Chondrocyte (in vitro differentiated cells): ENCODE measurements at regions not wholly inside any gene's neighbourhood (a gene's known extent, or its start where the extent isn't known, plus 50 kb on each side); places are given as distances from the start of the nearest gene placed in this dataset.

Source experiments
- DNase-seq: peaks from one replicate; pipeline ENCODE4 v3.0.0; 2021; ENCODE audit warnings: mixed read lengths, low spot score
- H3K27ac Mint-ChIP-seq: one replicate; pipeline ENCODE4 v1.8.0; 2021; ENCODE audit warnings: mild to moderate bottlenecking, moderate library complexity, mixed read lengths; ENCODE audit not compliant: unreplicated experiment
- H3K27me3 Mint-ChIP-seq: 2 replicates; pipeline ENCODE4 v1.8.0; 2021; ENCODE audit warnings: low read depth, mixed read lengths
- H3K36me3 Mint-ChIP-seq: 2 replicates; pipeline ENCODE4 v1.8.0; 2021; ENCODE audit warnings: low read depth, mixed read lengths
- H3K4me1 Mint-ChIP-seq: 2 replicates; pipeline ENCODE4 v1.8.0; 2021; ENCODE audit warnings: low read depth, mild to moderate bottlenecking, mixed read lengths
- H3K4me3 Mint-ChIP-seq: one replicate; pipeline ENCODE4 v1.8.0; 2021; ENCODE audit warnings: mild to moderate bottlenecking, moderate library complexity, mixed read lengths; ENCODE audit not compliant: unreplicated experiment
- H3K9me3 Mint-ChIP-seq: 2 replicates; pipeline ENCODE4 v1.8.0; 2021; ENCODE audit warnings: low read depth, mixed read lengths
- CTCF ChIP-seq: fragments of 200-600 bp; sonication (generic); IDR thresholded peaks from 2 replicates; pipeline ENCODE4 v1.5.0; 2021; ENCODE audit warnings: antibody characterized with exemption, mild to moderate bottlenecking, moderate library complexity

- no peak overlapping the region for H3K27ac Mint-ChIP-seq
- H3K4me1 Mint-ChIP-seq, result no peaks in the 10 kb centered on the region
- TF ChIP-seq CTCF, result no peak
- peaks cover 2% of the 10 kb centered on the region for H3K27me3 Mint-ChIP-seq
- no peak for DNase-seq
- H3K4me3 Mint-ChIP-seq, result no peak overlapping the region
- no peaks in the 10 kb centered on the region for H3K9me3 Mint-ChIP-seq
- peaks cover 1% of the 10 kb centered on the region for H3K36me3 Mint-ChIP-seq
Measured at GRCh38 chr4:20095805-20096541, 155.7 kb upstream of the SLIT2 start.

GRCh38 chr4:20091781-20092180, 159.9 kb upstream of the SLIT2 start:
- Mint-ChIP-seq H3K36me3 (no peaks in the 10 kb centered on the region), H3K27me3 (peaks cover 7% of the 10 kb centered on the region), H3K4me3 (no peak overlapping the region), H3K4me1 (no peaks in the 10 kb centered on the region), H3K9me3 (no peaks in the 10 kb centered on the region), H3K27ac (no peak overlapping the region)
- no peak for TF ChIP-seq CTCF
- DNase-seq, result no peak

DNA sequence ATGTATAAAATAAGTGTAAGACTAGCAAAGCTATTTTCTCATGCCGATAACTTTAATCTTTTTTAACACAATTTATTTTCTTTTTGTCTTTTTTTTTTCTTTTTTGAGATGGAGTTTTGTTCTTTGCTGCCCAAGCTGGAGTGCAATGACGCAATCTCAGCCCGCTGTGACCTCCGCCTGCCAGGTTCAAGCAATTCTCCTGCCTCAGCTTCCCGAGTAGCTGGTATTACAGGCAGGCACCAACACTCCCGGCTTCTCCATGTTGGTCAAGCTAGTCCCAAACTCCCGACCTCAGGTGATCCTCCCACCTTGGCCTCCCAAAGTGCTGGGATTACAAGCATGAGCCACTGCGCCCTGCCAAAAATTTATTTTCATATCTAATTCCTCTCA, 164.2 kb upstream of the SLIT2 start:
- Mint-ChIP-seq H3K27me3 (peaks cover 7% of the 10 kb centered on the region), H3K9me3 (no peaks in the 10 kb centered on the region), H3K36me3 (no peaks in the 10 kb centered on the region), H3K4me3 (no peak overlapping the region), H3K4me1 (no peaks in the 10 kb centered on the region), H3K27ac (no peak overlapping the region)
- no peak for TF ChIP-seq CTCF
- no peak for DNase-seq

DNA sequence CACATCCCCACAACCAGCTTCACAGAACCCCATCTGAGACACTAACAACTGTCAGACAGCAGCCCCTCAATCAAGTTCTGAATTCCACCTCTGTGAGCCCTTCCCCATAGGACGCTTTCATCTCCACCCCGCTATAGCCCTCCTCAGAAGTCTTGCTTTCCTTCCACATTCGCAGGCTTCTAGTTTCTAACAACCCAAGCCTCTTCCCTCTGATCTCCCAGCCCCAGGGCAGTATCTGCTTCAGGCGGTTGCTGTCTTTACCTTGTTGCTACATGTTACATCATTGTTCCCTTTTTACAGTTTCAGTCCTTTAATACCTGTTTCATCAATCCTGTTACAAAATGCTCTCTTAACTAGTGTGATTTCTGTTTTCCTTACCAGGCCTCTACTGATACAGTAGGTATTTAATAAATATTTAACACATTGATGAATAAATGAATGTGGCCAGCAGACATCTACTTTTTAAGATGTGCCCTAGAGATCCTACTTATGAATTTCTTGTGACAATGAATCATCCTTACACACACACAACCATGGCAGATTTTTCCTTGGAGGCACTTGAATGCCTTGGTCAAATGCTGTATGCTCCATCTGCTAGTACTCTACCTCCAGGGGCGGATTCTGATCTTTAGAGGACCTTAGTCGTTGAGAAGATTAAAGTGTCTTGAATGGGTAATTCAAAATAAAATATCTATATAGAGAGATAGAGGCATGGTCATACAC, 164.7 kb upstream of the SLIT2 start:
- H3K27me3 Mint-ChIP-seq, result peaks cover 7% of the 10 kb centered on the region
- no peak overlapping the region for H3K27ac Mint-ChIP-seq
- H3K36me3 Mint-ChIP-seq, result no peaks in the 10 kb centered on the region
- TF ChIP-seq CTCF, result no peak
- DNase-seq, result no peak
- no peak overlapping the region for H3K4me3 Mint-ChIP-seq
- no peaks in the 10 kb centered on the region for H3K4me1 Mint-ChIP-seq
- H3K9me3 Mint-ChIP-seq, result no peaks in the 10 kb centered on the region

DNA sequence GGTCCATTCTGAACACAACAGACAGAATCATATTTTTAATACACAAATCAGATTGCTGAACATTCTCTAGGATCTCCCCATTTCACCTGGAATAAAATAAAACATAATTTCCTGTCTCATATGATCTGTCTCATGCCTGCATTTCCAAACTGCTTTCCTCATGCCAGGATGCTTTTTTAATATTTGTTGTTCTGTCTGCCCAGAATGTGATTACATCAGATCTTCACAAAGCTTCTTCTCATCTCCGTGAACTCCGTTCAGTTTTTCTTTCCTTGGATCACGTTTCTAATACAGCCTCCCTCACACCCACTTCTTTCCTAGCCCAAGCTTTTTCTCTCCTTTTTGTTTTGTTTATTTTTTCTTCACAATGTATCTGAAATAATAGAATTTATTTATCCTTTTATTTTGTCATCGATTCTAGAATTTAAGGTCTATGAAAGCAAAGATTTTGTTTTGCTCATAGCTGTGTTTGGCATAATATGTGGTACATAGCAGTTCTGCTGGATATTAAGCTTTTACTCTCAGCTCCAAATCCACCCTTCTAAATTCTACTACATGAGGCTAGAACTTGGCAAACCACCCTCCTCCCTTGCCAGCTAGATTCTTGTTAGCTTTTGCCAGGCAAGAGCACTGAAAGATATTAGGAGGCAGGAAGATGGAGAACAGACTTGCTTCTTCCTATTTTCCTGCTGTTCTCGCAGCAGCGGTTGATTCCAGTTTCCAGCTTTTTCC, 165.5 kb upstream of the SLIT2 start:
- no peak for DNase-seq
- Mint-ChIP-seq H3K4me1 (no peaks in the 10 kb centered on the region), H3K27ac (no peak overlapping the region)

More for the DNA sequence above, 165.5 kb upstream of the SLIT2 start:
- TF ChIP-seq CTCF, result no peak
- H3K27me3 Mint-ChIP-seq, result peaks cover 4% of the 10 kb centered on the region
- H3K9me3 Mint-ChIP-seq, result no peaks in the 10 kb centered on the region
- H3K36me3 Mint-ChIP-seq, result peaks cover 4% of the 10 kb centered on the region
- H3K4me3 Mint-ChIP-seq, result no peak overlapping the region
